Mesendoderm (in vitro differentiated cells): ENCODE measurements at regions not wholly inside any gene's neighbourhood (a gene's known extent, or its start where the extent isn't known, plus 50 kb on each side); places are given as distances from the start of the nearest gene placed in this dataset.

Source experiments
- DNase-seq: peaks from one replicate; pipeline ENCODE4 v3.0.0; 2013
- H2AK5ac ChIP-seq: 2 replicates; pipeline ENCODE4 v1.6.1; 2013; ENCODE audit warnings: low read length, inconsistent platforms
- H2BK120ac ChIP-seq: 2 replicates; pipeline ENCODE4 v1.6.1; 2013; ENCODE audit warnings: low read depth, mild to moderate bottlenecking, low read length, moderate library complexity, mixed read lengths
- H2BK15ac ChIP-seq: replicated peaks from 2 replicates; pipeline ENCODE4 v1.6.1; 2013; ENCODE audit warnings: low read depth, mild to moderate bottlenecking, moderate library complexity
- H2BK5ac ChIP-seq: 2 replicates; pipeline ENCODE4 v1.6.1; 2013; ENCODE audit warnings: low read length, inconsistent platforms
- H3K18ac ChIP-seq: 2 replicates; pipeline ENCODE4 v1.6.1; 2013; ENCODE audit warnings: mild to moderate bottlenecking, low read length, mixed read lengths
- H3K23ac ChIP-seq: one replicate; pipeline ENCODE4 v1.6.1; 2013; ENCODE audit warnings: low read length
- H3K27ac ChIP-seq: 2 replicates; pipeline ENCODE4 v1.5.1; 2013; ENCODE audit warnings: low read depth, mild to moderate bottlenecking, inconsistent platforms, low read length, moderate library complexity
- H3K27me3 ChIP-seq: 2 replicates; pipeline ENCODE4 v1.6.1; 2013; ENCODE audit warnings: low read length, control low read depth, mild to moderate bottlenecking, inconsistent platforms; ENCODE audit not compliant: insufficient read depth, poor library complexity
- H3K36me3 ChIP-seq: 2 replicates; pipeline ENCODE4 v1.6.1; 2013; ENCODE audit warnings: low read length, inconsistent platforms; ENCODE audit not compliant: control insufficient read depth, insufficient read depth
- H3K4ac ChIP-seq: one replicate; pipeline ENCODE4 v1.6.1; 2013; ENCODE audit warnings: low read depth, mild to moderate bottlenecking, low read length, moderate library complexity
- H3K4me1 ChIP-seq: 2 replicates; pipeline ENCODE4 v1.6.1; 2013; ENCODE audit warnings: low read depth, low read length, inconsistent platforms; ENCODE audit not compliant: control insufficient read depth
- H3K4me2 ChIP-seq: 2 replicates; pipeline ENCODE4 v1.6.1; 2013; ENCODE audit warnings: low read length
- H3K4me3 ChIP-seq: 2 replicates; pipeline ENCODE4 v1.5.1; 2013; ENCODE audit warnings: mild to moderate bottlenecking, low read length
- H3K56ac ChIP-seq: one replicate; pipeline ENCODE4 v1.6.1; 2013; ENCODE audit warnings: low read length
- H3K79me1 ChIP-seq: 2 replicates; pipeline ENCODE4 v1.6.1; 2013; ENCODE audit warnings: low read length, inconsistent platforms
- H3K79me2 ChIP-seq: 2 replicates; pipeline ENCODE4 v1.6.1; 2013; ENCODE audit warnings: mild to moderate bottlenecking, low read length; ENCODE audit not compliant: control insufficient read depth, insufficient read depth
- H3K9ac ChIP-seq: 2 replicates; pipeline ENCODE4 v1.6.1; 2013; ENCODE audit warnings: low read length, inconsistent platforms
- H4K5ac ChIP-seq: one replicate; pipeline ENCODE4 v1.6.1; 2013; ENCODE audit warnings: low read length
- H4K8ac ChIP-seq: one replicate; pipeline ENCODE4 v1.6.1; 2013; ENCODE audit warnings: low read depth, mild to moderate bottlenecking, control low read depth, low read length, moderate library complexity
- WGBS: extraction: QIAGEN DNeasy Blood & Tissue Kit; methylation state at CpG from one replicate; pipeline ENCODE4 v1.1.7; 2013; ENCODE audit warnings: low lambda C conversion rate, missing lambda C conversion rate; ENCODE audit not compliant: insufficient coverage; ENCODE audit errors: extremely low coverage; 5-methylcytosine and 5-hydroxymethylcytosine counted together

GRCh38 chr1:164021813-164022212, 537.2 kb upstream of the PBX1 start:
- H2BK120ac ChIP-seq, result no peak overlapping the region
- no CpG with 5 or more reads among the region's 1 CpG for WGBS
- H3K56ac ChIP-seq, result no peak overlapping the region
- H3K79me1 ChIP-seq, result no peaks in the 10 kb centered on the region
- no peak overlapping the region for H4K8ac ChIP-seq
- no peaks in the 10 kb centered on the region for H3K27me3 ChIP-seq
- no peaks in the 10 kb centered on the region for H3K36me3 ChIP-seq
- H2AK5ac ChIP-seq, result no peak overlapping the region
- no peak overlapping the region for H3K9ac ChIP-seq
- H3K18ac ChIP-seq, result no peak overlapping the region
- no peak overlapping the region for H2BK5ac ChIP-seq
- H3K79me2 ChIP-seq, result no peaks in the 10 kb centered on the region
- H2BK15ac ChIP-seq, result no peak overlapping the region
- DNase-seq, result no peak
- H4K5ac ChIP-seq, result no peak overlapping the region
- no peak overlapping the region for H3K23ac ChIP-seq
- no peak overlapping the region for H3K4ac ChIP-seq
- no peaks in the 10 kb centered on the region for H3K4me1 ChIP-seq
- no peak overlapping the region for H3K27ac ChIP-seq
- H3K4me2 ChIP-seq, result no peak overlapping the region
- H3K4me3 ChIP-seq, result no peak overlapping the region

DNA sequence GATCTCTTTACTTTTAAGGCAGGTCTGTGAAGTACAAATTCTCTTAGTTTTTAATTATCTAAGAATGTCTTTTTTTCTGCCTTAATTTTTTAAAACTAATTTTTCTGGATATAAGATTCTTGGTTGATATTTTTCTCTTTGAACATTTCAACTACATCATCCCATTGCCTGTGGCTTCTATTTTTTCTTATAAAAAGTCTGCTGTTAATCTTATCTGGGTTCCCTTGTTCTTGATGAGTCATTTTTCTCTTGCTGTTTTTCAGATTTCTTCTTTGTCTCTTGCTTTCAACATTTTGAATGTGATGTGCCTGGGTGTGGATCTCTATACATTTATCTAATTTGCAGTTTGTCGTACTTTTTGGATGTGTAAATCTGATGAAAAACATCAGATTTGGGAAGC, 525.2 kb upstream of the PBX1 start:
- no CpG with 5 or more reads among the region's 1 CpG for WGBS
- Histone ChIP-seq H3K4me3 (no peak overlapping the region), H3K79me2 (no peaks in the 10 kb centered on the region)

GRCh38 chr1:164040754-164041153, 518.2 kb upstream of the PBX1 start:
- no peak overlapping the region for H3K56ac ChIP-seq
- no peak overlapping the region for H3K4ac ChIP-seq
- H2AK5ac ChIP-seq, result no peak overlapping the region
- no peaks in the 10 kb centered on the region for H3K27me3 ChIP-seq
- H3K79me1 ChIP-seq, result no peaks in the 10 kb centered on the region
- H2BK15ac ChIP-seq, result no peak overlapping the region
- no peak for DNase-seq
- no peak overlapping the region for H3K4me2 ChIP-seq
- no peaks in the 10 kb centered on the region for H3K4me1 ChIP-seq
- H3K23ac ChIP-seq, result no peak overlapping the region
- no peak overlapping the region for H3K18ac ChIP-seq
- H3K36me3 ChIP-seq, result no peaks in the 10 kb centered on the region
- no peak overlapping the region for H3K9ac ChIP-seq
- H4K5ac ChIP-seq, result no peak overlapping the region
- no peak overlapping the region for H2BK120ac ChIP-seq
- H3K4me3 ChIP-seq, result no peak overlapping the region
- no CpG with 5 or more reads among the region's 1 CpG for WGBS
- H2BK5ac ChIP-seq, result no peak overlapping the region
- H3K79me2 ChIP-seq, result no peaks in the 10 kb centered on the region
- H4K8ac ChIP-seq, result no peak overlapping the region
- no peak overlapping the region for H3K27ac ChIP-seq

More for the DNA sequence above, 525.2 kb upstream of the PBX1 start:
- Histone ChIP-seq H2BK5ac (no peak overlapping the region), H4K8ac (no peak overlapping the region), H4K5ac (no peak overlapping the region), H3K79me1 (no peaks in the 10 kb centered on the region), H3K27ac (no peak overlapping the region), H3K23ac (no peak overlapping the region), H2BK120ac (no peak overlapping the region), H3K56ac (no peak overlapping the region), H2BK15ac (no peak overlapping the region), H3K4me2 (no peak overlapping the region), H2AK5ac (no peak overlapping the region), H3K4ac (no peak overlapping the region), H3K27me3 (no peaks in the 10 kb centered on the region), H3K36me3 (no peaks in the 10 kb centered on the region), H3K4me1 (no peaks in the 10 kb centered on the region), H3K9ac (no peak overlapping the region), H3K18ac (no peak overlapping the region)
- no peak for DNase-seq

- Histone ChIP-seq H2BK120ac (no peak overlapping the region), H2BK5ac (no peak overlapping the region), H3K18ac (no peak overlapping the region), H3K23ac (no peak overlapping the region), H3K4ac (no peak overlapping the region), H4K8ac (no peak overlapping the region), H3K56ac (no peak overlapping the region), H3K27ac (no peak overlapping the region), H3K27me3 (no peaks in the 10 kb centered on the region), H2BK15ac (no peak overlapping the region), H3K79me1 (no peaks in the 10 kb centered on the region), H3K36me3 (no peaks in the 10 kb centered on the region), H3K4me1 (no peaks in the 10 kb centered on the region), H3K4me2 (no peak overlapping the region), H3K9ac (no peak overlapping the region), H4K5ac (no peak overlapping the region), H2AK5ac (no peak overlapping the region), H3K4me3 (no peak overlapping the region), H3K79me2 (no peaks in the 10 kb centered on the region)
- no peak for DNase-seq
- no CpG with 5 or more reads among the region's 1 CpG for WGBS
These were observed 507.2 kb upstream of the PBX1 start for GRCh38 chr1:164051782-164052181.

GRCh38 chr1:164054331-164054730, 504.7 kb upstream of the PBX1 start:
- H3K4me1 ChIP-seq, result peaks cover 2% of the 10 kb centered on the region
- peak overlapping the region; percentile 57 for H2BK15ac ChIP-seq
- H3K23ac ChIP-seq, result no peak overlapping the region
- no peak overlapping the region for H3K4me2 ChIP-seq
- no peak overlapping the region for H4K5ac ChIP-seq
- H3K9ac ChIP-seq, result no peak overlapping the region
- WGBS, result no CpG with 5 or more reads among the region's 4 CpGs
- no peaks in the 10 kb centered on the region for H3K79me1 ChIP-seq
- peak; percentile 7 for DNase-seq
- no peak overlapping the region for H3K56ac ChIP-seq
- no peaks in the 10 kb centered on the region for H3K79me2 ChIP-seq
- no peak overlapping the region for H2AK5ac ChIP-seq
- H3K4me3 ChIP-seq, result no peak overlapping the region
- H3K27me3 ChIP-seq, result no peaks in the 10 kb centered on the region
- no peak overlapping the region for H3K18ac ChIP-seq
- no peaks in the 10 kb centered on the region for H3K36me3 ChIP-seq
- no peak overlapping the region for H4K8ac ChIP-seq
- no peak overlapping the region for H3K4ac ChIP-seq
- no peak overlapping the region for H2BK5ac ChIP-seq
- H2BK120ac ChIP-seq, result no peak overlapping the region
- H3K27ac ChIP-seq, result no peak overlapping the region

DNA sequence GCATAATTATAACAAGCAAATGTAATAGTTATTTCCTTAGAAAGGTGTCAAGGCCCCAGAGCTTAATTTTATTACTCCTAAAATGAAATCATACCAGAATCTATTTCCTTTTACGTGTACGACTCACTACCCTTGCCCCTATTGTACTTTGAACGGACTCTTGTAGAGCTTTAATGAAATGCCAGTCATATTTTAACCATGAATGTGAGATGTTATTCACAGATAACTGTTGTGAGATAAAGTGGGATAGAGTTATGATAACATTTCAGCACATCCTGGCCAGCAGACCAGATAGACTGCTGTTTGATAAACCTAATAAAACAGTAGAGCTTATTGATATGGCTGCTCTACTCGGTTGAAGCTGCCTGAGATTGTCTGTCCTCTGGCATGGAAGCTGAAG, 500.8 kb upstream of the PBX1 start:
- Histone ChIP-seq H3K4me1 (peaks cover 2% of the 10 kb centered on the region), H3K79me2 (no peaks in the 10 kb centered on the region), H3K56ac (peak overlapping the region; percentile 17), H3K27me3 (no peaks in the 10 kb centered on the region), H2BK5ac (no peak overlapping the region), H3K79me1 (no peaks in the 10 kb centered on the region), H3K18ac (no peak overlapping the region), H3K4me3 (no peak overlapping the region), H3K27ac (peak overlapping the region; percentile 26), H3K4ac (no peak overlapping the region), H4K5ac (peak overlapping the region; percentile 30), H3K9ac (no peak overlapping the region), H4K8ac (no peak overlapping the region), H2BK120ac (no peak overlapping the region), H3K4me2 (no peak overlapping the region), H2AK5ac (no peak overlapping the region), H3K36me3 (no peaks in the 10 kb centered on the region), H2BK15ac (no peak overlapping the region), H3K23ac (no peak overlapping the region)
- no CpG with 5 or more reads among the region's 4 CpGs for WGBS
- DNase-seq, result peak; percentile 13
